Small intestine (tissue), 7 donors: ENCODE measurements at regions not wholly inside any gene's neighbourhood (a gene's known extent, or its start where the extent isn't known, plus 50 kb on each side); places are given as distances from the start of the nearest gene placed in this dataset.

Experiments
- DNase-seq, 2 donors: peaks; one replicate each; pipeline versions ENCODE4 v3.0.0 to v3.0.0-alpha.2; 2013
- FAIRE-seq: peaks from 2 replicates; lab custom pipeline; 2012; peaks lifted over from hg19 to GRCh38; lab: Jason Lieb, UNC
- H3K27ac ChIP-seq, 3 donors: one replicate each; pipeline ENCODE4 v1.5.1; 2013; ENCODE audit warnings: low read length in 2 of 3, mild to moderate bottlenecking in 2 of 3, control low read depth in 1 of 3, inconsistent platforms in 1 of 3, low read depth in 1 of 3, moderate library complexity in 1 of 3
- H3K27me3 ChIP-seq, 3 donors: one replicate each; pipeline ENCODE4 v1.6.1; 2013; ENCODE audit warnings: low read length in 3 of 3, inconsistent platforms in 1 of 3; ENCODE audit not compliant: control insufficient read depth in 3 of 3, insufficient read depth in 3 of 3
- H3K36me3 ChIP-seq, 3 donors: one replicate each; pipeline ENCODE4 v1.6.1; 2013; ENCODE audit warnings: low read length in 3 of 3, inconsistent platforms in 1 of 3, low read depth in 1 of 3, mild to moderate bottlenecking in 1 of 3, moderate library complexity in 1 of 3; ENCODE audit not compliant: control insufficient read depth in 3 of 3, insufficient read depth in 2 of 3
- H3K4me1 ChIP-seq, 3 donors: one replicate each; pipeline ENCODE4 v1.6.1; 2013; ENCODE audit warnings: low read length in 2 of 3, inconsistent platforms in 1 of 3, low read depth in 1 of 3, mild to moderate bottlenecking in 1 of 3, moderate library complexity in 1 of 3; ENCODE audit not compliant: control insufficient read depth in 3 of 3, insufficient read depth in 2 of 3
- H3K4me3 ChIP-seq, 3 donors: one replicate each; pipeline ENCODE4 v1.5.1; 2013; ENCODE audit warnings: low read length in 3 of 3, control low read depth in 1 of 3, inconsistent platforms in 1 of 3, low read depth in 1 of 3, mild to moderate bottlenecking in 1 of 3, moderate library complexity in 1 of 3
- H3K9me3 ChIP-seq, 2 donors: one replicate each; pipeline ENCODE4 v1.6.1; 2013; ENCODE audit warnings: low read depth in 1 of 2, low read length in 1 of 2; ENCODE audit not compliant: control insufficient read depth in 2 of 2, insufficient read depth in 1 of 2
- WGBS, 3 donors: extraction: QIAGEN DNeasy Blood & Tissue Kit; methylation state at CpG; one replicate each; pipeline ENCODE4 v1.1.7; 2013; 5-methylcytosine and 5-hydroxymethylcytosine counted together
- donor health status: healthy with polysubstance abuse.
- donor health status: control.
- donor health status: control.
- donor health status: Bipolar disorder and iron deficiency.
- donor health status: healthy.

DNA sequence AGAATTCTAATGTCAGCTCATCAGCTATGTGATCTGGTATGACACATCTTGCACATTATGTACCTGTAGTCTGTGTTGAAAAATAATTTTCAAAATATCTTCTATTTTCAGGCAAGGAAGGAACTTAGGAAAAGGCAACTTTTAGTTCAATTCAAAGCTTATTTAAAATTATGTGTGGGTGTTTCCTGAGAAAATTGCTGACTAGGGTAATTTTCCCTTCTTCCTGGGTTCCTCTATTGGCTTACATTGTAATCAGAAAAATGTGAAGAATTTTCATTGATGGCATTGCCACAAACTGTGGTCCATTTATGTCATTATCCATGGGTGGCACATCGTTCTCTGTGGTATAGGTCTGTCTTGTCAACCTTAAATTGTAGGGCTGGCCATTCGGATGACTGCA, 328.7 kb upstream of the SGCD start:
- Histone ChIP-seq H3K36me3 (no peaks in the 10 kb centered on the region), H3K4me3 (no peak overlapping the region), H3K27me3 (no peaks in the 10 kb centered on the region), H3K27ac (no peak overlapping the region), H3K4me1 (no peaks in the 10 kb centered on the region), H3K9me3 (no peaks in the 10 kb centered on the region)
- 72 to 88% (median 78%) methylated on average over 2 of the region's 2 CpGs for WGBS, 3 donors
- FAIRE-seq = no peak
- no peak for DNase-seq

DNA sequence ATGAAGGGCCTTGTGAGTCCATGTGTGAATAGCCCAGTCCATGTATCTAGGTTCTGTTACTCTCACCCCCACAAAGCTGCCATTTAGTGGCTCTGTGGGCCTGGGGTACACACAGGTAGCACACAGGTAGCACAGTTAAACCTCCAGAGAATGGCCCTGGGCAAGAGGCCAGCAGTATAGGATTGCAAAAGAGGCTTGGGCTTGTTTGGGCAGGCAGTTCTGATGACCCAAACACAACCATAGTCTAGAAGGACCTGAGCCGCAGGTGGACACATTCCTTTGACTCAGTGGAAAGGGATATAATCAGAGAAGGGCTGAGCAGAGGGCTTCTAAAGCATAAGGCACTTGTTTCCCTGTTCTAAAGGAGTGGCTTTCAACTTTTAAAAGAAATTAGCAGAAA, 326.8 kb upstream of the SGCD start:
- no peaks in the 10 kb centered on the region for H3K36me3 ChIP-seq
- FAIRE-seq = no peak

GRCh38 chr5:156004754-156005153, 322.2 kb upstream of the SGCD start:
- H3K27me3 ChIP-seq = no peaks in the 10 kb centered on the region
- FAIRE-seq (no peak), DNase-seq (no peak)
- no peaks in the 10 kb centered on the region for H3K36me3 ChIP-seq
- H3K4me3 ChIP-seq = no peak overlapping the region
- 69 to 77% (median 73%) methylated on average over 6 of the region's 6 CpGs for WGBS, 3 donors
- H3K9me3 ChIP-seq = no peaks in the 10 kb centered on the region
- H3K4me1 ChIP-seq = no peaks in the 10 kb centered on the region
- H3K27ac ChIP-seq = no peak overlapping the region

More for the DNA sequence above, 326.8 kb upstream of the SGCD start:
- H3K27ac ChIP-seq = no peak overlapping the region
- H3K4me3 ChIP-seq = no peak overlapping the region
- DNase-seq = no peak
- no peaks in the 10 kb centered on the region for H3K9me3 ChIP-seq
- 74 to 88% (median 84%) methylated on average over 1 of the region's 1 CpG for WGBS, 3 donors
- no peaks in the 10 kb centered on the region for H3K4me1 ChIP-seq
- H3K27me3 ChIP-seq = no peaks in the 10 kb centered on the region

DNA sequence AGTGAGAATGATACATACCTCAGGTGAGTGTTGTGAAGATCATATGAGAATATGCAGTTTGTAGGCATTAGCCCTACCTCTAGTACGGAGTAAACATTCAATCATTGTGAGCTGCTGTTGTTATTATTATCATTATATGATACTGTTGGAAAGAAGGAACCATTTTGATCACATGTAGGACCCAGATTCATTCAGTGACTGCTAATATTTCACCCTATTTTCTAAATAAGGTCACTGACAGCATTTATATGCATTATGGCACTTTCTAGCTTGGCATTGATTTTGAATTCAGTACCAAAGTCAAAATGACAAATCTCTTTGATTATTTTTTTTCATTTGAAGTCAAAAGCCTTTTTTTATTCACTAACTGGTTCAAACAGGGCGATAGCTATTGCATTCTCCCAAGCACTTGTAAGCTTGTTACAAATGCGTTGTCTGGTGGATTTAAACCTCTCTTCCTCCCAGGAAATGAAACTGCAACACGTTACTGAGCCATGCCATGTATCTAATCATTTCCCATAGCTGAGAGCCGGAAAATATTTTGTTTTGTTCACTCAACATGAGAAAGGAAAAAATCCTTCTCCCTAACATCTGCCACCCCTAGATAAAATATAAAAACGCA, 320.8 kb upstream of the SGCD start:
- WGBS, 3 donors = 71 to 82% (median 75%) methylated on average over 6 of the region's 6 CpGs
- no peaks in the 10 kb centered on the region for H3K36me3 ChIP-seq
- no peak overlapping the region for H3K4me3 ChIP-seq
- no peaks in the 10 kb centered on the region for H3K27me3 ChIP-seq
- H3K9me3 ChIP-seq = no peaks in the 10 kb centered on the region
- DNase-seq (no peak), FAIRE-seq (no peak)
- H3K4me1 ChIP-seq = no peaks in the 10 kb centered on the region
- no peak overlapping the region for H3K27ac ChIP-seq

DNA sequence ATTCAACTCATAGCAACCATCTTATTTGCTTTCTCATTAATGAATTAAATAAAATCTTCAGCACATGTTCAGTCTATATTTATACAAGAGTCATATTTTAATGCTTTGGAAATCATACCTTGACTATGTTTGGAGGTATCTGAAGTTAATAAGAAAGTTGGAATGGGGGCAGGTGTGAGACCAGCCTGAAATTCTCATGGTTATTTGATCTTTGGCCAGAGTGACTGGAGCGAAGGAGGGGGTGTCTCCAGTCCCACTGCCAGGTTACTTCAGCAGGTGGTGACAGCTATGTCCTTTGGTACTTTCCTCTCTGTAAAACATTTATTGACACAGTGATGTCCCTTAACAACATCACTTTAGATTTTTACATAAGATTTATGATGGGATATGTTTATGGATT, 318.1 kb upstream of the SGCD start:
- H3K27ac ChIP-seq = no peak overlapping the region
- H3K4me1 ChIP-seq = no peaks in the 10 kb centered on the region
- WGBS, 3 donors = 38 to 88% (median 39%) methylated on average over 1 of the region's 1 CpG
- FAIRE-seq = no peak
- H3K4me3 ChIP-seq = no peak overlapping the region
- no peak for DNase-seq
- H3K9me3 ChIP-seq = no peaks in the 10 kb centered on the region
- no peaks in the 10 kb centered on the region for H3K27me3 ChIP-seq
- no peaks in the 10 kb centered on the region for H3K36me3 ChIP-seq

- no peak for FAIRE-seq
Observed at GRCh38 chr5:156009583-156009982, 317.4 kb upstream of the SGCD start.

DNA sequence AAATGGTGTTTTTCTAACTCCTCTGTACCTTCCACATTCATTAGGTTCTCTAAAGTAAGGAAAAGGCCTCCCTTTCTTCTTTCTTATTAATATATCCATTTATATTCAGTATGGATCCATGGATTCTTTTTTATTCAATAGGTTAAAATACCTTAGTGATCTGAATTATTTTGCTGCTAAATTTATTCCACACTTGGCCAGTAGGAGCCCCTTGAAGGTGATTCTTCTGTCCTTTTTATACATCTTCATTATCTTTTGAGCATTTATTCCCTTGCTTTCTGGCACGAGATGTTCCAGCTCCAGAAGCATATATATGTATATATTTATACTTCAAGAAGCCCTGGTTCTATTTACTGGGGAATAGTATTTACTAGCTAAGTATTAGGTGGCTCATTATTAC, 311.8 kb upstream of the SGCD start:
- no peaks in the 10 kb centered on the region for H3K9me3 ChIP-seq
- 60 to 73% (median 72%) methylated on average over 1 of the region's 1 CpG for WGBS, 3 donors
- FAIRE-seq = no peak
- no peaks in the 10 kb centered on the region for H3K4me1 ChIP-seq
- no peak overlapping the region for H3K27ac ChIP-seq
- H3K36me3 ChIP-seq = no peaks in the 10 kb centered on the region
- H3K27me3 ChIP-seq = no peaks in the 10 kb centered on the region
- no peak overlapping the region for H3K4me3 ChIP-seq
- DNase-seq = no peak

More at GRCh38 chr5:156009583-156009982, 317.4 kb upstream of the SGCD start:
- H3K27ac ChIP-seq = no peak overlapping the region
- H3K36me3 ChIP-seq = no peaks in the 10 kb centered on the region
- no peaks in the 10 kb centered on the region for H3K27me3 ChIP-seq
- no peak overlapping the region for H3K4me3 ChIP-seq
- H3K9me3 ChIP-seq = no peaks in the 10 kb centered on the region
- H3K4me1 ChIP-seq = no peaks in the 10 kb centered on the region
- WGBS, 3 donors = 67 to 75% (median 72%) methylated on average over 5 of the region's 5 CpGs
- DNase-seq = no peak

GRCh38 chr5:156019130-156019529, 307.8 kb upstream of the SGCD start:
- DNase-seq (no peak), FAIRE-seq (no peak)
- Histone ChIP-seq H3K4me1 (no peaks in the 10 kb centered on the region), H3K27ac (no peak overlapping the region), H3K9me3 (no peaks in the 10 kb centered on the region), H3K36me3 (no peaks in the 10 kb centered on the region), H3K4me3 (no peak overlapping the region), H3K27me3 (no peaks in the 10 kb centered on the region)
- WGBS, 3 donors = 72 to 85% (median 83%) methylated on average over 2 of the region's 2 CpGs

DNA sequence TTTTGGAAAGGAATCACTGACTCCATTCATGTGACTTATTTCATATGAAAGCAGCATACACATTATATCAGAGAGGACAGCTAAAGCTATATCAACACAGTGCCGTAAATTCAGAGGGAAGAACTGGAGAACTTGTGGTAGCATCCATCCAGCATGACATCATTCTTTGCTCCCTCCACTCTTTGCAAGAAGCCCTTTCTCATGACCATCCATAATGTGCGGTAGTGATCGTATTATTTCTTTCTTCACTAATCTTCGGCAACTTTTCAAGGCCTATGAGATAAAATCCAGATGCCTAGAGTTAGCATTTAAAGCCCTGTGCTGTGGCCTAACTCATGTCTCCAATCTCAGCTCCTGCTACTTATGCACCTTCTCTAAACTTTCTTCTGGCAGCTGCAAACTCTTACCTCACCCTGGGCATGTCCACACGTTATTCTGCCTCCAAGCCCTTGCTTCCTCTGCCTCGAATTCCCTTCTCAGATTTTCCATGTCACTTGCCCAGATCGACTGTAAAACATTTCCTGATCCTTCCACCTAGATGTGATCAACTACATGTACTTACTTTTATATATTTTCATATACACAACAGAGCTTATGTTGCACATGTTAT, 307.3 kb upstream of the SGCD start:
- H3K27me3 ChIP-seq = no peaks in the 10 kb centered on the region
- DNase-seq (peak in 1 of 2 donors; percentile 3), FAIRE-seq (no peak)
- 59 to 66% (median 63%) methylated on average over 7 of the region's 7 CpGs for WGBS, 3 donors
- no peaks in the 10 kb centered on the region for H3K4me1 ChIP-seq
- H3K27ac ChIP-seq = no peak overlapping the region
- no peaks in the 10 kb centered on the region for H3K36me3 ChIP-seq
- H3K9me3 ChIP-seq = no peaks in the 10 kb centered on the region
- H3K4me3 ChIP-seq = no peak overlapping the region
